HG03469 (cell line): ENCODE measurements at regions not wholly inside any gene's neighbourhood (a gene's known extent, or its start where the extent isn't known, plus 50 kb on each side); places are given as distances from the start of the nearest gene placed in this dataset.
A peak's percentile ranks its signal among the peaks of the same experiment; 100 is the strongest.
"Not testable (repeated sequence)": the region's sequence is repeated elsewhere in the genome, so short reads cannot be mapped to it uniquely, and the experiment has no call there.

ENCODE experiments used
- ATAC-seq: cut with Tn5 transposase; IDR thresholded peaks from one replicate; pipeline ENCODE4 v1.9.1; 2021; ENCODE audit warnings: mild to moderate bottlenecking, moderate library complexity, moderate number of reproducible peaks; ENCODE audit not compliant: unreplicated experiment

DNA sequence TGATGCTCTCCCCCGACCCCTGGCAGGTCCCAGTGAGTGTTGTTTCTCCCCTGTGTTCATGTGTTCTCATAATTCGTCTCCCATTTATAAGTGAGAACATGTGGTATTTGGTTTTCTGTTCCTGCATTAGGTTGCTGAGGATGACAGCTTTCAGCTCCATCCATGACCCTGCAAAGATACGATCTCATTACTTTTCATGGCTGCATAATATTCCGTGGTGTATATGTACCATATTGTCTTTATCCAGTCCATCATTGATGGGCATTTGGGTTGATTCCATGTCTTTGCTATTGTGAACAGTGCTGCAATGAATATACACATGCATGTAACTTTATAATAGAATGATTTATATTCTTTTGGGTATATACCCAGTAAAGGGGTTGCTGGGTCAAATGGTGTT lies 321.5 kb downstream of the EMP1 start:
- ATAC-seq = not testable (repeated sequence)

DNA sequence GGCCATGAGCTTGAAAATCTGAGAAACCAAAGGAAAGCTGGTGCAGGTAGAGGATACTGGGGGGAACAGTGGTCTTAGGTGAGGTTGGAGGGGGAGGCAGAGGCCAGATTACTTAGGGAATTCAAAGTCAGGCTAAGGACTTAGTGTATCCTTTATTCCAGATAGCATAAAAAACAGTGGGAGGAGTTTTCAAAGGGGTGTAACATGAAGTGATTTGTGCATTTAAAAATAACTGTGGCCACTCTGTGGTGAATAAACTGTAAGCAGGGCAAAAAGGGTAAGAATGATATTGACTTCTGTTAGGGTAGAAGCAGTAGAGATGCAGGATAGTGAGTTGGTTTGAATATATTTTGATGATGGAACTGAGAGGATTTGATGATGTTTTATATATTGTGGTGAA lies 313.2 kb downstream of the EMP1 start:
- ATAC-seq = no peak

DNA sequence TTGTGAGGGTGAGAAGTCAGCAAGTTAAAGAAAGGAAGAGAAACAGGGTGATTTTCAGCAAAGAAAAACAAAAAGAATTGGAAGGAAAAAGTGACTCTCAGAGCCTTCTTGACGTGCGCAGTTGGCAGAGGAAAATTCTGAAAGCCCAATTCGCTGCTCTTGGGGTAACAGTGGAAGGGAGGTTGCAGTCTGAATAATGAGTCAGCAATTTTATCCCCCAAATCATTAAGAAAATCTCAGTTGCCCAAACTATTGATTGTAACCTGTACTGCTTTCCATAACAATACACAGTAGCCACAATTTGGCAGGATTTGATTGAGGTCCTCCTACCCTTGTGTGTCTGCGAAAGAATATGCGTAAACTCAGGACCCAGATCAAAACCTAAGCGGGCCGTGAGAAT lies 309.1 kb downstream of the EMP1 start:
- no peak for ATAC-seq

DNA sequence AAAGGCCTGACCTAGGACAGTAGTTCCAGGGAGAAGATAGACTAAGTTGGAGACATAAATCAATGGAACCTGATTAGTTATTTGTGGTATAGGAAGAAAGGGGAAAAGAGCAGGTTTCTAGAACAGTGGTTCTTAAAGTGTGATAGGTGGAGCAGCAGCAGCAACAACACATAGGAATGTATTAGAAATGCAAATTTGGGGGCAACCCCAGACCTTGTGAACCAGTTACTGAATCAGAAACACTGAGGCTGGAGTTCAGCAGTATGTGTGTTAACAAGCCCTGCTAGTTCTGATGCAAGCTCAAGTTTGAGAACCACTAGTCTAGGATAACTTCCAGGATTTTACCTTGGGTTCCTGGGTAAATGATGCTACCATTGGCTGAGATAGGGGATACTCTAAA lies 308.7 kb downstream of the EMP1 start:
- ATAC-seq = no peak

DNA sequence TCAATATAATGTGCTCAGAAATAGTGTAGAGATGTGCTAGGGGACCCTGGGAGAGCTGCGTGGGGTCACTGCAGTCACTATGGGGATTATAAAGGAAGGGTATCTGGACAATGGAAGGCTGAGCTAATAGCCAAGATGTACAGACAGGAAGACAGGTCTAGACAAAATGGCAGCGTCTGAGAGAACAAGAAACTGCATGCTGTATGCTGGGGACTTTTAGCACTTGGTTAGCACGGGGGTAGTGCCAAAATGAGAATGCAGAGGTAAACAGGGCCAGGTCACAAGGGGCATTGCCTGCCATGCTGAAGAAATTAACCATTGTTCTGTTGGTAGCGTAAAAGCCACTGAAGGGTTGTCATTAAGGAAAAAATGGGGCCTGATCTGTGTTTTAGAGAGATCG lies 308.2 kb downstream of the EMP1 start:
- ATAC-seq = no peak

DNA sequence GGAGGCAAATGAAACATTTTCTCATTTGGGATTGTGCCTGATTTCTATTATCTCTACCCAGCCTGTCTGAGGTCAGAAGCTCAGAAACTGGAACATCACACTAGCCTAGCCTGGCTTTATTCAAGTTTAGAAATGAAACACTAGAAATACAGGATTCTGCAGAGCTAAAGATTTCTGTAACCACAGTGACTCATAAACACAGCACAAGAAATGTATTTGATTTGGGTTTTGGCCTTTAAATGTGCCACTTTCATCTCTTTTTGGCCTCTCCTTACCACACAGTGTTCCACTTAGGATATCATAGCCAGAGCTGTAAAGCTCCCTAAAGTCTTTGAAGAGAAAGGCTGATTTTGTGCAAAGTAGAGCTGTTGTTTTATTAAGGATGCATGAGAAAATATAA lies 307.5 kb downstream of the EMP1 start:
- no peak for ATAC-seq

DNA sequence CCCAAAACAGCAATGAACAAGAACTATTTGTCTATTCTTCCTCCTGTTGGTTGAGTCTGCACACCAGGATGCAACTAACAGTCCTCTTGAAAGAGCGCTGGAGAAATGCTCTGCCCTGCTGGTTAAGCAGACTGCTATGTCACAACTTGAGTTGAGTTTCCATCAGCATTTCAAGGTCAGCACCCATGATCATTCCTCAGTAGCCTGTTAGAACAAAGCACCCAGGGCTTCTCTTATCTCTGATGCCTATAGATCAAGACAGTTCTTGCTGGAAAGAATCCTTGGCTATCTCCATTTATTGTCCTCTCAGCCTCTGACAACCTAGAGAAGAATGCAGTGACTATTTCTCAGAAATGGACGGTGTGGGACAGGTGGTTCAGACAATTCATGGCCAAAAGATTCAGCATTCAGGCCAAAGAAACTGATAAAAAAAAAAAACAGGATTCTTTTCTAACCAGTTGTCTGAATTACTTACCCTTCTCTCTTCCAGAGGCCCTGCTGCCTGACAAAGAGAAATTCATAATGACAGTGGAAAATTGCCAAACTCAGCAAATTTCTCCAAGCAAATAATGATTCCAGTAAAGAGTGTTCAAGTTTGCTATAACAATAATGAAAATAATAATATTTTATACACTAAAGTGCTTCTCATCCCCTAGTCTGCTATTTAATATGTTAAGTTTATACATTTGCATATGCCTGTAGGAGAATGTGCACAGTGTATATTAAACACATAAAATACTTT lies 306.7 kb downstream of the EMP1 start:
- no peak for ATAC-seq

DNA sequence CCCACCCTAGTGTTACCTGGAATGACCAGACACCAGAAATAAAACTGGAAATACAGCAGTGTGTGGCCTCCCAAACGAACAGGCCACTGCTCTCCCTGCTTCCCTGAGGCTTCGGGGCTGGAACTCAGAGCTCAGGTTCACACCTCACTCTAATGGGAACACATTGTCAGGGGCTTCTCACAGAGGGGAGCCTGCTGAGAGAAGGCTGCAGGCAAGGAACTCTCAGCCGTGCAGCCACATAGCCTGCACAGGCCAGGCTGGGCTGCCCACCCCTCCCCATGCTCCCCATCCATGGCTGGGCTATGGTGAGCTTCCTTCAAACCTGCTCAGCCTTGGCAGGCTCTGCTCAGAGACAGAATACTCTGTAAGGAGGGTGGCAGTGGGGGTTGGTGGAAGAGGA lies 302.5 kb downstream of the EMP1 start:
- ATAC-seq = no peak

DNA sequence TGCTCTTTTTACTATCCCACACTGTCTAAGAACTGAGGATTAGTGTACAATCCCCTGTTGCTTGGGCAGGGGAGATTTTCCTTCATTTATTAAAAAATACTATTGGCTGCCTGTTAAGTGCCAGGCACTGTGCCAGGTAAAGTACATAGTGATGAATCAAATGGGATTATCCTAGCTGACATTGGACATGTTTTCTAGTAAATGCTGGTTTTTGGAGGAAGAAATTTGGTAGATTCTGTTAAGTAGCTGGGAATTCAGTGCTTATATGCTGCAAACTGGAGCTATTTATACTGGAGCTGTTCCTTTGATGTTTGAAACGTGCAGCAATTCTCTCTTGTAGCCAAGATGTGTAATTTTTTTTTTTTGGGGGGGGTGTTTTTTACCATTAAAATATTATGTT lies 299.6 kb downstream of the EMP1 start:
- ATAC-seq = no peak

DNA sequence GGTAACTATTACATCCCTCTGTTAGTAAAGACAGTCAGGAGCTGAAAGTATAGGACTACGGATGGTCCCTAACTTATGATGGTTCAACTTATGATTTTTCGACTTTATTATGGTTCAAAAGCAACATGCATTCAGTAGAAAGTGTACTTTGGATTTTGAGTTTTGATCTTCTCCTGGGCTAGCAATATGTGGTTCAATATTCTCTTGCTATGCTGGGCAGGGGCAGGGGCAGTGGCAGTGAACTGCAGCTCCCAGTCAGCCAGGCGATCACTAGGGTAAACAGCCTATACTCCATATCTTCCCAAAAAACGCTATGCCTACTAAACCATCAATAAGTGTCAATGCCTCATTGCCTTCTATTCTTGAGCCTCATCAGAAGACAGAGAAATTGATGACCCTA lies 292.7 kb downstream of the EMP1 start:
- ATAC-seq = no peak

DNA sequence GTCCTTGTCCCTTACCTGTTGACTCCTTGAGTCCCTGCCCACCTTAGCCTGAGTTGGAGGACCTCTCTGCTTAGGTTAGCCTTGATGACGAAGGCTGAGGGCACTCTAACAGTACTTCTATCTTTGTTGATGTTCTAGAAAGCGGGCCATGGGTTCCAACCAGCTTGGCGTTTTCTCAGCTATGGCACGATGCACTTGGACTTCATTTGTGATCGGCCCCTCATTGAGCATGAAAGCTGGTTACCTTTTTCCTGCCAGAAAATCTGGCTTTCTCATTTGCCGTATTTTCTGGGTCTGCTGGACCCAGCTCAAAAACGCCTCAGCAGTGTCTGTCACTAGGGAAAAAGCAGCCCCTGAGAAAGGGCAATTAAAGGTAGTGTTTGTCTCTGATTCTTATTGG lies 290.8 kb downstream of the EMP1 start:
- ATAC-seq = no peak

DNA sequence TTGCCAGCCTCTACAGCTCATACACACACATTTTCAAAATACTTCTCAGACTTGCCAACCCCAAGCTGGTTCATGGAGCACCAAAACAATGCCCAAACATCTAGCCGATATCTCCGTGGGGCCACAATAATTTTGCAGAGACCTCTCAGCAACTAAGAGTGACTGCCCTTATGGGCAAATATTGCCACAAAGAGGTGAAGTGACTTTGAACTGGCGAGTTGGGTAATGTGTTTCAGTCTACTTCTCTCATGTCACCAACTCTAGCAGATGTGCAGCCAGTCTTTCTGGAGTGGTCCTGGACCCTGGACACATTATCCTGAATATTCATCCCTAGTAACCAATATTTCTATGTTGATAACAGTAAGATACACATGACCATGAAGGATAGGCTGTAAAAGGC lies 290.3 kb downstream of the EMP1 start:
- no peak for ATAC-seq

DNA sequence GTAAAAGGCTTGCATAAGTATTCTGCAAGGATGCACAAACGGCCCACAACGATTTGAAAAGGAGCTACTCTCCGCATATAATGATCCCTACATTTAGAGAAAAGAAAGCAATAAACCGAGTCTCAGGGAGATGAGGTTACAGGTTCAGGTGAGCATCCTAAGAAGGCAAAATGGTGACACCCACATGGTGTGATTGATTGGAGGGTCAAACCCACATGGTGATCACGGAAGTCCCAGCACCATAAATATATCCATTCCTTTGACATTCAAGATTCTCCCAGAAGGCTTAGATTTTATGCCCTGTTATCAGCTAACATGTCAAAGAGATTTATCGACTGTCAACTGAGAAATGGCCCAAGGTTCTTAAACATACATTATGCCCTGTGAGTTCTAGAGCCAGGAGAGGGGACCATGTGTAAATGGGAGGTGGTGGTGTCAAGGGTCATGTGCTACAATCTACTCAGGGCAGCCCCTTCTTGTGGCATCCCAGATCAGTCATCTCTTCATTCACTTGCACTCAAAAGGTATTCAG lies 282.2 kb downstream of the EMP1 start:
- ATAC-seq = no peak

DNA sequence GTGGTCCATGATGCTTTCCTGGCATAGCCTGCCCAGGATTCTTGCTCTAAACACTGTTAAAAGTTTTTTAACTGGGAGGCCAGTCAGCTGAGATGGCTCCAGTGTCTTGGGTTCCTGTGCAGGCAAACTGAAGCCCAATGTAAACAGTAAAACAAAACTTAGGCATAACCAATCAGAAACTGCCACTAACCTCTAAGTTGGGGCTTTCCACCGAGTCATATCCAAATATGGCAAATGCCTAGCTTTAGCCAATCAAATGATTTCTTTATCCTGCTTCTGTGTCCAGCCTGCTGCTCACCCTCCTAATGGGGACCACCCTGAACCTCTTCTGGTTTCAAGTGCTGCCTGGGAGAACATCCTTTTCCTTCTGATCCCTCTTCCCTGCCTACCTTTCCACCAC lies 277.9 kb downstream of the EMP1 start:
- no peak for ATAC-seq

DNA sequence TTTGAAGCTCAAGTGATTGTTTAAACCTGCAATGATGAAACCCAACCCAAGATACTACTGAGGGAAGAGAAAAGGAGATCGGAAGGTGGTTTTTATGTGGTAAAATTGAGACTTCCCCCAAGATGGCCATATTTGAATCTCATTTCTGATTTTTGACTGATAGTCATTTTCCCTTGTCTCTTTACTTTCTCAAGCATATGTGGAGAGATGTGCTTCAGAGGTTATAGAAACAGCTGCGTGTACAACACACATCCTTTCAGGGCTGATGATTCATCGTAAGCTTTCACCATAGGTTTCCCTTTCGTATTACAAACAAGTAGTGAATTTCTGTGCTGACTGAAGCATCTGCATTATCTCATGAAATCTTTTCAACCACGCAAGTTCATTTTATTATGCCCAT lies 276.2 kb downstream of the EMP1 start:
- ATAC-seq = peak; percentile 95

DNA sequence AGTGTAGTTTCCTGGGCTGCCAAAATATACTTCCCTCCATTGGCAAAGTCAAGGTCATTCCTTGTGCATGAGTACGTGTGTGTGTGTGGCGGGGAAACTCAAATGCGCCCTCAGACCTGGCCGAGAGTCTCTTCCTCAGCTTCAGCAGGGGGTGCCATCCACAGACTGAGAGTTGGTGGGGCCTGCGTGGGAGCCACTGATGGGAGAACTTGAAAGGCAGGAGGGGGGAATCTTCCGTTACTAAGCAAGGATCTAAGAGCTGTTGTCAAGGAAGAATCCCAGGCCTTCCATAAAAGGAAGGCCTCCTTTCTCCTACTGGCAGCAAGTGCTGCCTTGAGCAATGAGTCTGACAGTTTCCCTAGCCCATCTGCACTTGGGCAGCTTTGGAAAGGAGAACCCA lies 274.9 kb downstream of the EMP1 start:
- no peak for ATAC-seq

DNA sequence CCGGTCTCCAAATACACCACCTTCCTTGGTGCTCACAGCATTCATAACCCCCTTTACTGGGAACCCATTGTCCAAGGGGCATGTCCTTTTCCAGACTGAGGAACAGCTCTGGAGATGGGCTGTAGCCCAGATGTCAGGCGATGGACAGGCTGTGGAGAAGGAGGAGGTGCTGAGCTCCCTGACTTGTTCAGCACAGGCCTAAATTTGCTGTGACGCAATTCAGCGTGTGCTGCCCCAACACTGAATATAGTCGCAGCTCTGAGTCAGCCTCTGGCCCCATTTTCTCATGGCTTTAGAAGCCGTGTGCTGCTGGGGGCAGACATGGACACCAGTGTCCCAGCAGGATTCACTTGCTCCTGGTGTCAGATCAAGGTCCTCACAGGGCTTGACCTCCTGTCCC lies 269.1 kb downstream of the EMP1 start:
- ATAC-seq = no peak

DNA sequence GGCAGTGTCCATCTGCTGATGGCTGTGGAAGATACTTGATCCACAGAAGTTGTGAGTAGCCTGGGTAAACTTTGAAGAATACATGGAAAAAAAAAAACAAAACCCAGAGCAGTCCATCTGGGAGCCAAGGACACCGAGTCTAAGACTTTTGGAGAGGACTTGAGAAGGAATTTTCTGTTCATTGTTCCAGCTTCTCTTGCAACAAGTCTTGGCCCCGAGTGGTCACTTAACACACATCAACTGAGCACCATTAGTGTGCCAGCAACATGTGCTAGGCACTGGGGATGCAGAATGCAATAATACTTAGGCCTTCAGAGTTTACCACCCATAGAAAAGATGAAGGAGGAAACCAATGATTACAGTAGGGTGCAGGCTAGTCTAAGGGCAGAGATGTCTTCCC lies 266.7 kb downstream of the EMP1 start:
- ATAC-seq = no peak

DNA sequence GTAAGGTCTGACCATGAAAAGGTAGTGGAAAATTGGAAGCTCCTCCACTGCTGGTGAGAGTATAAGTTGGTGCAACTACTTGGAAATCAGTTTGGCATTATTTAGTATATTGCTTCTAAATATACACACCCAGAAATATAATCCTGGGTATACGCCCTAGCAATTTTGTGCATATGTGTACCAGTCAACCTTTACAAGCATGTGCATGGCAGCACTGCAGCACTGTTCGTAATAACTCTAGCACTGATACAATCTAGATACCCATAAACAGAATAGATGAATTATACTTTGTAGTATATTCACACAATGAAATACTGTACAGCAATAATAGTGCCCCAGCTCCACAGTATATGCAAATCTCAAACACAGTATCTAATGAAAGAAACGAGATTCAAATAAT lies 265.9 kb downstream of the EMP1 start:
- no peak for ATAC-seq

DNA sequence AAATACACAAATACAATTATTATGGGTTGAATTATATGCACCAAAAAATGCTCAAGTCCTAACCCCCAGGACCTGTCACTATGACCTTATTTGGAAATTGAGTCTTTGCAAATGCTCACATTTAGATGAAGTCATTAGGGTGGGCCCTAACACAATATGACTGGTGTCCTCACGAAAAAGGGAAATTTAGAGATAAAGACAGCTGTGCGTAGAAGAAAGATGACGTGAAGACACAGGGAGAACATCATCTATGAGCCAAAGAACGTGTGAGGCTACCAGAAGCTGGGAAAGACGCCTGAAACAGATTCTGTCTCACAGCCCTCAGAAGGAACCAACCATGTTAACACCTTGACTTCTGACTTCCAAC lies 259.2 kb downstream of the EMP1 start:
- ATAC-seq = no peak

DNA sequence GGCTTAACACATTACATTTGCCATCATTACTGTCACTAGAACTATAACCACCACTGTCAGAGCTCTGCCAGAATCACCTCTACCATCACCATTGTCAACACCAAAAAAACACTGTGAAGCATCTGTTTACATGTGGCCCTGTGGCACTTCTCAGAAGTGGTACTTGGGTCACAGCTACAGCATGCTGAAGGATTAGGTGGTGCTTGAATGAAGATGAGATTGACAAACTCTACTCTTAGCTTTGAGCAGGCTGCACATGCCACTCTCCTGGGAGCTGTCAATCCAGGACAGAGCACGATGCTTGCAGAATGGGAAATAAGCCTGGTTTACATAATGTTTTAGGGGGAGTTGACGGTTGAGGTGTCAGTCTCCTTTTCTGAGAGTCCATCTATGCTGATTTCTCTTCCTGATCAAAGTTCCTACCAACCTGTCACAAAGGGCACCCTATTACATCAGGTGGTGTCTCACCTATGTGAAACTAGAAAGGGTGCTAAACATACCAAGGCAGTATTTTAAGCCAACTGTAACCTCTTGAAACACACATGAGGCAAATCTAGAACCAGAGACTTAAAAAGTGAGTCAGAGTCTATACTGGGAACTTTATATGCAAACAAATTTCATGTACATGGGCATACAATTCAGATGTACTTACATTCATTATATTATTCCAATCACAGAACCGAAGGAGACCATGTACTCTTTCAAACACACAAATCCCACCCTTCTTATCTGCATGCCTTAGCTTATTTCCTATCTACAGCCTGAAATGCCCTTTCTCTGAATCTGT lies 258.7 kb downstream of the EMP1 start:
- ATAC-seq = no peak

DNA sequence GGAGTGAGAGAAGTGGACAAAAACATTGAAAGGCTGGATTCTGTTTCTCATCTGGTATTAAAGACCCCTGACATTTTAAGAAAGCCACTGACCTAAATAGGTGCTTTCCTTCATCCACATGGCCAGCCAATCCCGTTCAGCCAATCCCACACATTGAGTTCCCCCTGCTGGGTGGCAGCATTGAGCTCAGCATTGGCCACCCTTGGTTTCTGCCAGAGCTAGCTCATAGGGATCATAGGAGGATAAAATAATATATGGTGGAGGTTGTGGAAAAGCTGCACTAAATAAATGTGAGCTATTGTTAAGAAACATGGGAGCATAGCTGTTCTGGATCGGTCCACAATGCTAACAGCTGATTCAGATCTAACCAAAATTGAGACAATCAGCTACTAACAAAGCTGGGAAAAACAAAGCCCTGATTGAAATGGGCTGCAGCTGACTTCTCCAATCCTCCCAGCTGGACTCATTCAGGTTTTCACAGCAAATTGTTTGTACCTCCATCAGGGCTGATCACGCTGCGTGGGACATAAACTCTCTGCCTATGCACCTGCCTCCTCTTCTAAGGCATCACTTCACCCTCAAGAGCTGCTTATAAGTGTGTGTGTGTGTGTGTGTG lies 256.5 kb downstream of the EMP1 start:
- ATAC-seq = no peak
